GM19023 (cell line): ENCODE measurements at regions not wholly inside any gene's neighbourhood (a gene's known extent, or its start where the extent isn't known, plus 50 kb on each side); places are given as distances from the start of the nearest gene placed in this dataset.
"Not testable (repeated sequence)": the region's sequence is repeated elsewhere in the genome, so short reads cannot be mapped to it uniquely, and the experiment has no call there.

Experiments used
- ATAC-seq: cut with Tn5 transposase; IDR thresholded peaks from one replicate; pipeline ENCODE4 v1.9.1; 2021; ENCODE audit warnings: mild to moderate bottlenecking, moderate library complexity; ENCODE audit not compliant: unreplicated experiment

GRCh38 chr5:136924490-136924889 is 559.1 kb upstream of the TRPC7 start:
- no peak for ATAC-seq

- ATAC-seq = no peak
Measured at GRCh38 chr5:136910625-136911024, 545.3 kb upstream of the TRPC7 start.

- no peak for ATAC-seq
Measured at GRCh38 chr5:136909906-136910305, 544.6 kb upstream of the TRPC7 start.

GRCh38 chr5:136907371-136907770 is 542.0 kb upstream of the TRPC7 start:
- ATAC-seq = no peak

- no peak for ATAC-seq
Measured at GRCh38 chr5:136906545-136906944, 541.2 kb upstream of the TRPC7 start.

- no peak for ATAC-seq
Measured at GRCh38 chr5:136905571-136905970, 540.2 kb upstream of the TRPC7 start.

GRCh38 chr5:136894070-136894469 is 528.7 kb upstream of the TRPC7 start:
- no peak for ATAC-seq

- ATAC-seq = no peak
Measured at GRCh38 chr5:136892000-136892399, 526.7 kb upstream of the TRPC7 start.

- ATAC-seq = no peak
Measured at GRCh38 chr5:136891175-136891972, 526.0 kb upstream of the TRPC7 start.

- ATAC-seq = no peak
Measured at GRCh38 chr5:136890431-136891148, 525.2 kb upstream of the TRPC7 start.

- ATAC-seq = no peak
Measured at GRCh38 chr5:136886608-136887007, 521.3 kb upstream of the TRPC7 start.

- ATAC-seq = no peak
Measured at GRCh38 chr5:136864960-136865359, 499.6 kb upstream of the TRPC7 start.

GRCh38 chr5:136856648-136857047 is 491.3 kb upstream of the TRPC7 start:
- ATAC-seq = no peak

GRCh38 chr5:136853971-136854370 is 488.6 kb upstream of the TRPC7 start:
- ATAC-seq = no peak

GRCh38 chr5:136840601-136841000 is 475.3 kb upstream of the TRPC7 start:
- ATAC-seq = no peak

- ATAC-seq = no peak
Measured at GRCh38 chr5:136836093-136836492, 470.7 kb upstream of the TRPC7 start.

GRCh38 chr5:136820848-136821247 is 455.5 kb upstream of the TRPC7 start:
- ATAC-seq = no peak

- ATAC-seq = no peak
Measured at GRCh38 chr5:136819526-136820302, 454.4 kb upstream of the TRPC7 start.

- ATAC-seq = no peak
Measured at GRCh38 chr5:136816327-136816726, 451.0 kb upstream of the TRPC7 start.

- ATAC-seq = no peak
Measured at GRCh38 chr5:136814619-136815378, 449.5 kb upstream of the TRPC7 start.

- not testable (repeated sequence) for ATAC-seq
Measured at GRCh38 chr5:136812270-136812669, 446.9 kb upstream of the TRPC7 start.
